KMS-11 (cell line): ENCODE measurements at regions not wholly inside any gene's neighbourhood (a gene's known extent, or its start where the extent isn't known, plus 50 kb on each side); places are given as distances from the start of the nearest gene placed in this dataset.
A peak's percentile ranks its signal among the peaks of the same experiment; 100 is the strongest.

ENCODE experiments used
- H2AFZ ChIP-seq: fragments of 200-600 bp; sonication (generic); 2 replicates; pipeline ENCODE4 v1.6.1; 2016; ENCODE audit warnings: antibody characterized with exemption, mixed run types, low read depth
- H3K27ac ChIP-seq: fragments of 200-600 bp; sonication (generic); 2 replicates; pipeline ENCODE4 v1.6.1; 2016; ENCODE audit warnings: mild to moderate bottlenecking, mixed run types
- H3K27me3 ChIP-seq: fragments of 200-600 bp; sonication (generic); 2 replicates; pipeline ENCODE4 v1.6.1; 2017; ENCODE audit warnings: mild to moderate bottlenecking, low read depth, mixed run types, moderate library complexity; ENCODE audit not compliant: insufficient read depth
- H3K36me3 ChIP-seq: fragments of 200-600 bp; sonication (generic); 2 replicates; pipeline ENCODE4 v1.6.1; 2017; ENCODE audit warnings: mild to moderate bottlenecking, mixed run types; ENCODE audit not compliant: insufficient read depth
- H3K4me1 ChIP-seq: fragments of 200-600 bp; sonication (generic); 2 replicates; pipeline ENCODE4 v1.6.1; 2016; ENCODE audit warnings: mild to moderate bottlenecking, low read depth, mixed run types; ENCODE audit not compliant: poor library complexity, severe bottlenecking
- H3K4me2 ChIP-seq: fragments of 200-600 bp; sonication (generic); 2 replicates; pipeline ENCODE4 v1.7.0; 2016; ENCODE audit warnings: mild to moderate bottlenecking, mixed run types
- H3K4me3 ChIP-seq: fragments of 200-600 bp; sonication (generic); IDR thresholded peaks from 2 replicates; pipeline ENCODE4 v1.6.1; 2017; ENCODE audit warnings: low read depth, low read length, mixed read lengths; ENCODE audit not compliant: insufficient read depth
- H3K79me2 ChIP-seq: fragments of 200-600 bp; sonication (generic); 2 replicates; pipeline ENCODE4 v1.6.1; 2016; ENCODE audit warnings: low read depth, mixed run types; ENCODE audit not compliant: insufficient read depth
- H3K9ac ChIP-seq: fragments of 200-600 bp; sonication (generic); 2 replicates; pipeline ENCODE4 v1.6.1; 2016; ENCODE audit warnings: mild to moderate bottlenecking, mixed run types
- H4K20me1 ChIP-seq: fragments of 200-600 bp; sonication (generic); 2 replicates; pipeline ENCODE4 v1.6.1; 2016; ENCODE audit warnings: mild to moderate bottlenecking, mixed run types; ENCODE audit not compliant: insufficient read depth
- TF ChIP-seq, protein P1 (sequence below): fragments of 200-600 bp; sonication (generic); conservative IDR thresholded peaks from 2 replicates; pipeline ENCODE4 v1.6.1; 2017; ENCODE audit warnings: low read depth, mild to moderate bottlenecking, antibody characterized with exemption, low read length, moderate library complexity, mixed read lengths

DNA sequence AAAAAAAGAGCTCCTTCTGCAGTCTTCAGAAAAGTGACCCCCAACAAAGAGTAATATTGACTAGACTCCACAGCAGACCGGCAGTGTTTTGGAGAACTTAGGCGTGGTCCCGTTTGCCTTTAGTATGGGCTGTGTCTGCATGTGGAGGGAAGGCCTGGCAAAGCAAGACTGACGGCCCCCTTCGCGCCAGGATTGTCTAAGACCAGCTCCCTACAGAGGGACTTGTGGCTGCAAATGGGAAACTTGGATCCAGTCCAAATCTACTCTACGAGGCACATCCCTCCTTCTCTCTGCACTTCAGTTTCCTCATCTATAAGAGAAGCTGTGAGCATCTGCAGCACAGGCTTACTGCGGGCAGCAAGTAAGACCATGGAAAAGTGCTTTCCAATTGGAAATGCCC lies 350.0 kb downstream of the ZNF536 start:
- Histone ChIP-seq H3K27ac (no peak overlapping the region), H3K79me2 (no peaks in the 10 kb centered on the region), H3K4me2 (no peak overlapping the region), H3K36me3 (no peaks in the 10 kb centered on the region), H2AFZ (no peak overlapping the region), H3K27me3 (no peaks in the 10 kb centered on the region), H3K4me1 (no peaks in the 10 kb centered on the region), H3K4me3 (no peak overlapping the region), H4K20me1 (no peaks in the 10 kb centered on the region), H3K9ac (no peak overlapping the region)
- TF ChIP-seq, protein P1, sequence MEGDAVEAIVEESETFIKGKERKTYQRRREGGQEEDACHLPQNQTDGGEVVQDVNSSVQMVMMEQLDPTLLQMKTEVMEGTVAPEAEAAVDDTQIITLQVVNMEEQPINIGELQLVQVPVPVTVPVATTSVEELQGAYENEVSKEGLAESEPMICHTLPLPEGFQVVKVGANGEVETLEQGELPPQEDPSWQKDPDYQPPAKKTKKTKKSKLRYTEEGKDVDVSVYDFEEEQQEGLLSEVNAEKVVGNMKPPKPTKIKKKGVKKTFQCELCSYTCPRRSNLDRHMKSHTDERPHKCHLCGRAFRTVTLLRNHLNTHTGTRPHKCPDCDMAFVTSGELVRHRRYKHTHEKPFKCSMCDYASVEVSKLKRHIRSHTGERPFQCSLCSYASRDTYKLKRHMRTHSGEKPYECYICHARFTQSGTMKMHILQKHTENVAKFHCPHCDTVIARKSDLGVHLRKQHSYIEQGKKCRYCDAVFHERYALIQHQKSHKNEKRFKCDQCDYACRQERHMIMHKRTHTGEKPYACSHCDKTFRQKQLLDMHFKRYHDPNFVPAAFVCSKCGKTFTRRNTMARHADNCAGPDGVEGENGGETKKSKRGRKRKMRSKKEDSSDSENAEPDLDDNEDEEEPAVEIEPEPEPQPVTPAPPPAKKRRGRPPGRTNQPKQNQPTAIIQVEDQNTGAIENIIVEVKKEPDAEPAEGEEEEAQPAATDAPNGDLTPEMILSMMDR = no peak

- H3K4me2 ChIP-seq = peak overlapping the region; percentile 52; the same call in 1 of the 2 replicates
Measured at GRCh38 chr19:30719999-30720345, 347.8 kb downstream of the ZNF536 start.

GRCh38 chr19:30719189-30719998 lies 347.2 kb downstream of the ZNF536 start:
- Histone ChIP-seq H3K27me3 (no peaks in the 10 kb centered on the region), H3K9ac (peak overlapping the region; percentile 56; the same call in 1 of the 2 replicates), H3K4me3 (no peak overlapping the region), H3K27ac (peak overlapping the region; percentile 34; the same call in 1 of the 2 replicates), H2AFZ (peak overlapping the region; percentile 88), H4K20me1 (no peaks in the 10 kb centered on the region), H3K4me1 (no peaks in the 10 kb centered on the region), H3K79me2 (no peaks in the 10 kb centered on the region), H3K4me2 (peak overlapping the region; percentile 52), H3K36me3 (no peaks in the 10 kb centered on the region)
- TF ChIP-seq, protein P1 = 0 out of 2 replicates have a peak, but pooled peaks have one; percentile 18

More at GRCh38 chr19:30719999-30720345, 347.8 kb downstream of the ZNF536 start:
- no peaks in the 10 kb centered on the region for H3K27me3 ChIP-seq
- no peak overlapping the region for H3K4me3 ChIP-seq
- H4K20me1 ChIP-seq = no peaks in the 10 kb centered on the region
- TF ChIP-seq, protein P1 = 0 out of 2 replicates have a peak, but pooled peaks have one; percentile 1
- H3K79me2 ChIP-seq = no peaks in the 10 kb centered on the region
- H2AFZ ChIP-seq = peak overlapping the region; percentile 88
- H3K4me1 ChIP-seq = no peaks in the 10 kb centered on the region
- H3K27ac ChIP-seq = peak overlapping the region; percentile 34; the same call in 1 of the 2 replicates
- H3K9ac ChIP-seq = peak overlapping the region; percentile 56; the same call in 1 of the 2 replicates
- H3K36me3 ChIP-seq = no peaks in the 10 kb centered on the region

DNA sequence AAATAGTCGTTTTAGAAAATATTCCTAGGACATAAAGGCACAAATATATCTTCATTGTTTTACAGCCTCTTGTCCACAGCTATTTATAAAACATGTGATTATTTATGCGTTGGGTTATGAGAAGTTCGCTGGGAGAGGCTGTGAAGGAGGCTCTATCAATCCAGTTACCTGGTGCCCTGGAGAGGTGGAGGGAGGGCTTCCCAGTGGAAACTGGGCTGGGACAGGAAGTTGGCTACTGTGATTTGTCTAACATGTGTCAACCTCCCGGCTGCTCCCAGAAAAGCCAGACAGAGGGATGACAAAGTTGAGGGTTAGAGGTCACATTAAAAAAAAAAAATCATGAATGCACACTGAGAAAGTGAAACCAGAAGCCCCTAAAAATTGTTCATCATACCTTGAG lies 346.5 kb downstream of the ZNF536 start:
- TF ChIP-seq, protein P1 = no peak
- Histone ChIP-seq H3K9ac (peak overlapping the region; percentile 56; the same call in 1 of the 2 replicates), H3K4me2 (peak overlapping the region; percentile 52), H4K20me1 (no peaks in the 10 kb centered on the region), H3K4me1 (no peaks in the 10 kb centered on the region), H2AFZ (peak overlapping the region; percentile 88), H3K27ac (peak overlapping the region; percentile 34; the same call in 1 of the 2 replicates), H3K79me2 (no peaks in the 10 kb centered on the region), H3K27me3 (no peaks in the 10 kb centered on the region), H3K36me3 (no peaks in the 10 kb centered on the region), H3K4me3 (no peak overlapping the region)
